NCI-H1694 (cell line): ENCODE measurements at regions not wholly inside any gene's neighbourhood (a gene's known extent, or its start where the extent isn't known, plus 50 kb on each side); places are given as distances from the start of the nearest gene placed in this dataset.

Source experiments
- DNase-seq: peaks from one replicate; lab custom pipeline; 2025; lab: John Stamatoyannopoulos, UW

DNA sequence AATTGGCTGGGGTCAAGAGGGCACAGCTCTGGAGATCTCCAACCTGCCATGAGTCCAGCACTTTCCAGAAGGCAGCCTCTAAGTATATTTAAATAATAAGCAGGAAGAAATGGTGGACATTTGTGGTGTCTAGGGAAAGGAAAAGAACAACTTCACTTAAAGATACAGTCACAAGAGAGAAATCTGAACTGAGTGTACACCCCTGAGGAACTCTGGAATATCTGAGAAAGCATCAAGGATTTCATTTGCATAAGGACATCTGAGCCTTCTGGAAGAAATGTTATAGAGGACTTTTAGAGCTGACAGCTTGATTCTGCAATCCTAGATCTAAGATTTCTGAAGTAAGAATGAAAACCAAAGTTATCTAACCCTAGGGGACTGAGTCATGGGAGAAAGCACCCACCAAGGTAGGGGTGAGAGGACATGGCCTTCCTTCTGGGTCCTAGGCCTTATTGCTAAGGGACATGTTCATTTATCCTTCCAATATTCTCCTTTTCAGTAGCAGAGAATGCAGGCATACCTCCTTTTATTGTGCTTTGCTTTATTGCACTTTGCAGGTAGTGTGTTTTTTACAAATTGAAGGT, 253.4 kb upstream of the SLC24A2 start:
- DNase-seq, result no peak

GRCh38 chr9:20041697-20042081, 252.9 kb upstream of the SLC24A2 start:
- DNase-seq, result peak; percentile 43

- DNase-seq, result peak; percentile 49
Observed at GRCh38 chr9:20040991-20041696, 252.3 kb upstream of the SLC24A2 start.

DNA sequence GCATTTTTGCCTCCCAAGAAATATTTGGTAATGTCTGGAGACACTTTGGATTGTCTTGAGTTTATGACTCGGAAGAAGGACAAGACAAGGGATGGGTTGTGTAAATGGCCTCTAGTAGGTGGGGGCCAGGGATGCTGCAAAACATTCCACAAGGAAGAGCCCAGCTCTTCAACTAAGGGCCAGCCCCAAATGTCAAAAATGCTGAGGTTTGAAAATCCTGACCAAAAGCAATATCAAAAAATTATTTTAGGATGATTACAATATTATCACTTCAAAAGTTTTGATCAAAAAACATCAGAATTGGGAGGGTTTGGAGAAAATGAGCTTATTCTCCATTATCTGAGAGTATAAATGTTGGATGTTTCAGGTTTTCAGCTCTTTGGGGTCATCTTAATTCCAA, 248.9 kb upstream of the SLC24A2 start:
- DNase-seq, result no peak

- DNase-seq, result no peak
Observed at GRCh38 chr9:20033511-20033910, 244.7 kb upstream of the SLC24A2 start.

DNA sequence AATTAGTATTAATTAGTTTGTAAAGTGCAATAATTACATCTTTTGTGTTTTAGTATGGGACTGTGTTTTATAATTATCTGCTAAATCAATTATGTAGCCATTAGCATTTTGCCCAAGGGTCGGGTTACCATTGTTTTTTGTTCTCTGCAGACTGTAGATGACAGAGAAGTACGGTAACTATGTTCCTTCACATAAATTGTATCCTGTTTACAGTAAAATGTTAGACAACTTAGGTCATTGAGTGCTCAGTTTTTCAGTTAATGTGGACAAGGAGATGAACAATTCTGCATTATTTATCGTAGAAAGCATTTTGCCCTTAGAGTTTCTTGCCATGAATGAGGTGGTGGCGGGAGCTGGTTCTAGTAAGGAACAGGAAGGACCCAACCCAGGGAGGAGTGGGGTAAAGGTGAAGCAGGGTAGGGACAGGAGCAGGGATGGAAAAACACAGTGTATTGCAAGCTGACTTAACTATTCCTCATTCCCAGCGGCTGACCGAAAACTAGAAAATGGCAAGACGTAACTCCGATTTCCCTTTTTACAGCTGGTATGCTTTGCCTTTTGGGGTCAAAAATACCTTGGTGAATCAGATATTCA, 243.7 kb upstream of the SLC24A2 start:
- DNase-seq, result no peak

- no peak for DNase-seq
Observed at GRCh38 chr9:20031836-20032235, 243.0 kb upstream of the SLC24A2 start.

GRCh38 chr9:20030671-20031070, 241.8 kb upstream of the SLC24A2 start:
- DNase-seq, result no peak

DNA sequence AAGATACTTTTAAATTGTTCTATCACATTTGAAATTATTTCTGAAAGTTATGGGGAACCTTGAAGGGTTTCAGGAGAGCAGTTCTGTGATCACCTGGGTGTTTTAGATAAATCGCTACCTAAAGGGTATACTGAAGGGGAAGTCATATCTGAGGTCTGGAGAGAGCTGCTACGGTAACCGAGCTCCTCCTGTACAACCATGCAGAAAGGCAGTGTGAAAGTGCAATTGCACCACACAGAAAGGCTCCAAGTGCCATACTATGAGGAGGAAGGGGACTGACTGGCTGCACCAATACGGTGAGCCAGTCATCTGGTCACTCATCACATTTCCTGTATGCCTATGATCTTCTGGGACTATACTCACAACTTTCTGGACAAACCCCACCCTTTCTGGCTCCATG, 241.4 kb upstream of the SLC24A2 start:
- no peak for DNase-seq

DNA sequence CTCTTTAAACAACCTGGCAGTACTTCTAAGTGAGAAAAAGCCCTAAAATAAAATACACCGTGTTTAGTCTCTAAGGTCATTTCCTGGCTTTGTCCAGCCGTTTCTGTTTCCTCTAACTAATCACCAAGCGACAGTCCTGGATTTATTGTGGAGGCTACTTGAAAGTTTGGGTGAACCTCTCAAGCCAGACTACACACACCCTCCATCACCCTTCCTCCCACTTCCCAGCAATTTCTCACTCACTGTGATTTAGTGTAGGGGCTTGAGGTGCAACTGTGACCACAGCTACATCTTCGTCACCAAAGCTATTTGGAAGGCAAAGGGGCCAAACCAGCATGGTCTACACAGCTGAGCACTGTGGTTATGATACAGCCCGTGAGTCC, 240.0 kb upstream of the SLC24A2 start:
- no peak for DNase-seq

DNA sequence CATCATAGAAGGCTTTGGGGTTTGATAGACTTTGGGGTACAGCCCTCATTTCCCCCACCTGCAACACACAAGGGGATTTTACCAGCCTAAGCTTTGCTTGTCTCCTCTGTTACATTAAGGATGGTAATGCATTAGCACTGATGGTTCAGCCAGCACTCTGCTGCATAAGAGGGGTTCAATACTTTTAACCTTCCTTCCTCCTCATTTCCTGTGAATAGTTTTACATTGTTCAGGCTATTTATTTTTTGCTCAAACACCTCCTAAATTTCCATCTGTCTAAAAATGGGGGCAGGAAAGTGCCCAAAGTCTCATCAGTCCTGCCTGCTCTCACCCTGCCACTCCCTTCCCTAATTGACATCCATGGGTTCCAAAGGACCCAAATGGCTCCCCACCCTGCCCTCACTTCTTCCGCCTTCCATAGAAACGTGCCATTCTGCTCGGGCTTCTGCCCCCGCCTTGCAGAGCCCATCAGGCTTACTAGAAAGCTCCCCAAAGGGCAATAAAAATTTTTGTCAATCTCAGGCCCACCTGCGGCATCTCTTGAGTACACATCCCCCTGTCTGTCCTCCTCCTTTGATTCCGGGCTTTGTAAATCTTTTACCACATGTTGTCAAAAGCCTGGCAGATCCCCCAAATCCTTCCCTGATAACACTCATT, 239.5 kb upstream of the SLC24A2 start:
- no peak for DNase-seq

- DNase-seq, result no peak
Observed at GRCh38 chr9:20023961-20024571, 235.2 kb upstream of the SLC24A2 start.

DNA sequence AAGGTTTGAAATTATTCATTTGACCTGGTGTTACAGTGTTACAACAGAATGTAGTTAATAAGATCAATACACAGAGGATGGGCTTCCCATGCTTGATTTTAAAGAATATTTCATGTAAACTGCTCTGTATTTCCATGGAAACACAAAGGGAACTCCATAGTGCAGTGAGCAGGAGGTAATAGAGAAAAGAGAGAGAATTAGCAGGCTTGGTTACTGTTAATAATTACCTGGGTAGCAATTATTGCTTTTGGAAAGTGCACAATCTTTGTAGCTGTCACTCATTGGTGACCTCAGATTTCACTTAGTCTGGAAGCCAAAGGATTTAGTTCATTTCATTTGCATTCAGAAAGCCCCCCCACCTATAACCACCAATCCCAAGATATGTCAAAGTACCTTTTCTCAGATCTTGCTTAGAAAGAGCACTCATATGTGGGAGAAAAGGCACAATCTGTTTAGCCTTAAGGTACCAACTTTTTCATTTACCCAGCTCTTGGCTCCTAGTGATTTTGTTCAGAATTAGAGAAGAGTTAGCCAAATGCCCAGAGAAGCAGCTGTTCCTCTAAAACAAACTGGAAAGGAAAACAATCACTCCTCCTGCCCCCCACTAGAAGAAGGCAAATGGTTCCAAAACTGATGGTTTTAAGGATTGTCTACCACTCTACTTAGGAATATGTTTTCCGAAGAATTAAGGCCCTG, 234.5 kb upstream of the SLC24A2 start:
- DNase-seq, result no peak

DNA sequence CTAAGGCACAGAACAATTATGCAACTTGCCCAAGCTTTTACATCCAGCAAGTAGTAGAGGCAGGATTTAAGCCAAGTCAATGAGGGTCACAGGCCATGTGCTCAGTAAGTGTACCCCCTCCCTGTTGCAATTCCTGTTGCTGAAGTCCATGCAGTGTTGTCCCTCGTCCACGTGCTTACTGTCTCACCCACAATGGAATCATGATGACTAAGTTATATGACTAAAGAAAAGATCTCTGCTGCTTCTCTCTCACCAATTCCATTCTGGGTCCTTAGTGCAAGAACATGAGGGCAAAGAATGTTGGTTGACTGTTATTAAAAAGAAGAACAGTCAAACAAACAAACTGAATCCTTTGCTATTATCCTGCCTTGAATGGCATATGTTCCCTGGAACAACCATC, 233.6 kb upstream of the SLC24A2 start:
- DNase-seq, result no peak

DNA sequence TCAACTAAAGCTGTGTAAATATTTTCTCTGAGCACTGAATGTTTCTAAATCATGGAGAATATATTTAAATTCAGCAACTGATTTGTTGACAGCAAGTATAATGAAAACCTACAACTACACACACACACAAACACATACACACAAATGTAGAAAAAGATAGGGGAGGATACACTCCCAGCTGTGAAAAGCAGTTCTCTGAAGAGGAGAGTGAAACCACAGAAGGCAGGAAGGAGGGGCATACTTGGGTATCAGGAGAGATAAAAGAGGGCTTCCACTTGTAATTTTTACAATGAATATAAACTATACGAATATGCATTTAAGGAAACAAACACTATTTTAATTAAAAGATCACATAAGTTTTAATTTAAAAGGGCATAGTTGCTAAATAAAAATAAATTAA, 227.8 kb upstream of the SLC24A2 start:
- no peak for DNase-seq

DNA sequence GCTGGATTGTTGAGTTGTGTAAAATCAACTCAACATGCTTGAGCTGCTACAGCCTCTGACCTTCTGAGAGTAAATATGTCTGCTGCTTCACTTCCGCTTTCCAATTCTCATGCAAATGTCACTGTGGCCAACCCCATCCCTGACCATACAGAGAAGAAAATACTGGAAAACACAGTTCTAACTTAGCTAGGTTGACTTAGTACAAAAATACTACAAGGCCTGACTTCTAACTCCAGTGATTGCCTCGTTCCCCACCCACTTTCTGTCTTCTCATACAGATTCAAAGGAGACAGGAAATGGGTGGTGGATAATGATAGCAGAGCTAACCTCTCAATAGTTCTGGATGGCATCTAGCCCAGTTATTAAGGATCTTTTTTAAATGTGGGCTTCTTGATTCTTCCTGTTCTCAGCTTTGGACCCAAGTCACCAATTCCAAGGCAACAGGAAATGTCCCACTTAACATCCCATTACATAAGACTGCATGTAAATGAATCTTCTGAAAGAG, 226.6 kb upstream of the SLC24A2 start:
- DNase-seq, result no peak

DNA sequence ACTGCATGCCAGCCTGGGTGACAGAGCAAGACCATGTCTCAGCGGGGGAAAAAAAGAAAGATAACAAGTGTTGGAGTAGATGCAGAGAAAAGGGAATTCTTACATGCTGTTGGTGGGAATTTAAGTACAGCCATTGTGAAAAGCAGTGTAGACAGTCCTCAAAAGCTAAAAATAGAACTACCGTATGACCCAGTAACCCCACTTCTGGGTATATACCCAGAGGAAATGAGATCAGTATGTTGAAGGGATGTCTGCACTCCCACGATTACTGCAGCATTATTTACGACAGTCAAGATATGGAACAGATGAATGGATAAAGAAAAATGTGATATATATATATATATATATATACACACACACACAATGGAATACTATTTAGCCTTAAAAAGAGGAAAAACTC, 225.3 kb upstream of the SLC24A2 start:
- DNase-seq, result no peak

DNA sequence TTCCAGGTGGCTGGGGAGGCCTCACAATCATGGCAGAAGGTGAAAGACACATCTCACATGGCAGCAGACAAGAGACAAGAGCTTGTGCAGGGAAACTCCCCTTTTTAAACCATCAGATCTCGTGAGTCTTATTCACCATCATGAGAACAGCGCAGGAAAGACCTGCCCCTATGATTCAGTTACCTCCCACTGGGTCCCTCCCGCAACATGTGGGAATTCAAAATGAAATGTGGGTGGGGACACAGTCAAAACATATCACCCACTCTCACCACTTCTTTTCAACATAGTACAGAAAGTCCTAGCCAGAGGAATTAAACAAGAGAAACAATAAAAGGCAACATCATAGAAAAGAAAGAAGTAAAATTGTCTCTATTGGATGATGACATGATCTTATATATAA, 223.4 kb upstream of the SLC24A2 start:
- no peak for DNase-seq

DNA sequence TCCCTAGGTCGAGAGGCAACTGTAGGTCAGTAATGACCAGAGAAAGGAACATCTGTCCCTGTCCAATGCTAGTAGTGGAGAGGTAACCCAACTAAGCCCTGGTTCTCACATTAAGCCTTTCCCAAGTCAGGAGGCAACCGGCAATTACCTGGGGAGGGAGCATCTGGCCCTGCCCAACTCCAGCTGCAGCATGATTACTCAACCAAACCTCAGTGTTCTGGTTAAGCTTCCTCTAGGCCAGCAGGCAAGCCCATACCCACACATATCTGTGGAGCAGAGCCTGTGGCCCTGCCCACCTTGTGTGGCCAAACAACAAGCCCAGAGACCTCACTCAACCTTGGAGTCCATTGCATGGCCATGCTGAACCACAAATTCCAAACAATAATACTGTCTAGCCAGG, 220.8 kb upstream of the SLC24A2 start:
- no peak for DNase-seq

GRCh38 chr9:20002011-20002410, 213.2 kb upstream of the SLC24A2 start:
- DNase-seq, result no peak

DNA sequence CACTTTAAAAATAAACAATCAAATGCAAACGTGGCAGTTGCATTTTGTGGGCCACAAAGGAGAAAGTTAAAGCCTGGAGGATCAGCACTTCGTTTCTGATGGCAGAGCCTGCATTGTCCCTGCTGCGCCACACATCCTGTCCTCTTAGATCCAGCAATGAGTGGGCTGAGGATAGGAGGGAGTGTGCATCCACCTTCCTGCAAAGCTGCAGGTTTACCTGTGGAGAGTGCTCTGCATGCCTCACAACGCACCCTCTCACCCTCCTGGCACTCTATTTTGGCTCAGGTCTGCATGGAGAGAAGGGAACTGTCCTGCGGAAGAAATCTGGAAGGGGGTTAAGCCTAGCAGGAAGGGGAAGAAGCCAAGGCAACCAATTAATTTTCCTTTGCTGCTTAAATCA, 212.2 kb upstream of the SLC24A2 start:
- DNase-seq, result no peak

DNA sequence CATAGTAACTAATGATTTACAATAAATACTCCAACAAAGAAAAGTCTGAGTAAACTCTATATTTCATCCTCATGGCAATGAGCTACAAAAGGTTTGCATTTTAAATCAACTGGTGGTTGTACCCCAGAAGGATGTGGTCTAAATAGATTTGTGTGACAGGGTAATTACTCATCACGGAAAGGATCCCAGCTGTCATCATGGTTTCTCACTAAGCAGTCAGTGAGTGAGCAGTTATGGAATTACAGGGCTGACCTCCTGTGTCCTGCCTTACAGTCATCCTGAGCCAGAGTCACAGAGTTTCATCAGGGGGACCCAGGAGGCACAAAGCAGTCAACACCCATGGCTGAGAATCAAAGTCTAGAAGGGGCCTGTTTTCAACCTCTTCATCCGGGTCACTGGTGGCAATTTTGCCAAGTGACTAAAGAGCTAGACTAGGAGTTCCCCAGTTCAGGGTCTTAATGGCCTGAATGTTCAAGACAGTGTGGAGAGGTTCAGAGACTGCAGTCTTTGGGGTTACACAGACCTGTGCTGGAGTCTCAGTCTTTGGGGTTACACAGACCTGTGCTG, 210.7 kb upstream of the SLC24A2 start:
- DNase-seq, result no peak
